NT2/D1 (cell line): ENCODE measurements at regions not wholly inside any gene's neighbourhood (a gene's known extent, or its start where the extent isn't known, plus 50 kb on each side); places are given as distances from the start of the nearest gene placed in this dataset.
A peak's percentile ranks its signal among the peaks of the same experiment; 100 is the strongest.

Experiments
- DNase-seq: peaks from one replicate; pipeline ENCODE4 v3.0.0-alpha.2; 2011; ENCODE audit warnings: low read depth, low spot score
- H3K27me3 ChIP-seq: 2 replicates; pipeline ENCODE4 v1.6.0; 2011; ENCODE audit warnings: mild to moderate bottlenecking; ENCODE audit not compliant: insufficient read length, insufficient read depth
- H3K36me3 ChIP-seq: 2 replicates; pipeline ENCODE4 v1.6.1; 2011; ENCODE audit warnings: mild to moderate bottlenecking, low read length, mixed read lengths; ENCODE audit not compliant: insufficient read depth, insufficient read length
- H3K4me1 ChIP-seq: 2 replicates; pipeline ENCODE4 v1.5.1; 2011; ENCODE audit not compliant: insufficient read depth, insufficient read length
- H3K4me3 ChIP-seq: 2 replicates; pipeline ENCODE4 v1.5.1; 2011; ENCODE audit warnings: low read depth; ENCODE audit not compliant: insufficient read length
- H3K9ac ChIP-seq: 2 replicates; pipeline ENCODE4 v1.6.0; 2011; ENCODE audit warnings: low read depth; ENCODE audit not compliant: insufficient read length
- H3K9me3 ChIP-seq: 2 replicates; pipeline ENCODE4 v1.5.1; 2011; ENCODE audit warnings: mild to moderate bottlenecking, low read length; ENCODE audit not compliant: insufficient read depth
- SUZ12 ChIP-seq: IDR thresholded peaks from 2 replicates; pipeline ENCODE4 v1.6.1; 2011; ENCODE audit not compliant: insufficient read length, insufficient read depth; ENCODE audit errors: extremely low read depth
- YY1 ChIP-seq: IDR thresholded peaks from 2 replicates; pipeline ENCODE4 v1.6.1; 2011; ENCODE audit not compliant: insufficient read length, insufficient read depth
- ZNF274 ChIP-seq: IDR thresholded peaks from 2 replicates; pipeline ENCODE4 v1.6.1; 2011; ENCODE audit warnings: mild to moderate bottlenecking, low read depth, low read length

- peaks cover 11% of the 10 kb centered on the region for H3K4me1 ChIP-seq
- no peaks in the 10 kb centered on the region for H3K27me3 ChIP-seq
- H3K36me3 ChIP-seq = no peaks in the 10 kb centered on the region
- H3K9ac ChIP-seq = peak overlapping the region; percentile 1
- H3K9me3 ChIP-seq = no peaks in the 10 kb centered on the region
- no peak for DNase-seq
- H3K4me3 ChIP-seq = no peak overlapping the region
- TF ChIP-seq YY1 = no peak
Measured at GRCh38 chr9:130766021-130766926, 68.8 kb upstream of the ABL1 start.

GRCh38 chr9:130766927-130767307 lies 68.1 kb upstream of the ABL1 start:
- H3K9me3 ChIP-seq = no peaks in the 10 kb centered on the region
- H3K27me3 ChIP-seq = no peaks in the 10 kb centered on the region
- TF ChIP-seq SUZ12 (no peak), YY1 (no peak), ZNF274 (no peak)
- no peak overlapping the region for H3K4me3 ChIP-seq
- no peaks in the 10 kb centered on the region for H3K36me3 ChIP-seq
- peaks cover 11% of the 10 kb centered on the region for H3K4me1 ChIP-seq
- DNase-seq = no peak
- peak overlapping the region; percentile 1 for H3K9ac ChIP-seq

DNA sequence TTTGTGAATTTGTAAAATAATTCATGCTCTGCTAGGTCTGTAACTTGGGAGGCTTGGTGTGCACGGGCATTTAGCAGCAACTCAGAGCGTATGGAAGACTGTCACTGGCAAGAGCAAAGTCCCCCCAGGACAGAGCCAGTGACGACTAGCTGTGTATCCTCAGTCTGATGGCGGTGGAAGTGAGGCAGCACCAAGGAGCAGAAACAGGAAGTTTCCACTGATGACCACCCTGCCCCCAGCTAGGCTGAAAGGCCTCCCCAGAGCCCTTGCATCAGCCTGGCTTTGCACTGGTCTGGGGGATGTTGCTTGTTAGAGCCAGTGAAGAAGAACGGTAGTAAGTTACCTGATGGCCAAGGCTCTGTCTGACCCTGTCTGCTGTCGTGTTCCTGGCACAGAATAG lies 66.8 kb upstream of the ABL1 start:
- TF ChIP-seq SUZ12 = no peak
- TF ChIP-seq ZNF274 = no peak
- no peak for TF ChIP-seq YY1
- Histone ChIP-seq H3K9ac (no peak overlapping the region), H3K27me3 (no peaks in the 10 kb centered on the region), H3K4me1 (peaks cover 11% of the 10 kb centered on the region), H3K36me3 (no peaks in the 10 kb centered on the region), H3K9me3 (no peaks in the 10 kb centered on the region), H3K4me3 (no peak overlapping the region)
- no peak for DNase-seq

GRCh38 chr9:130768891-130769403 lies 66.1 kb upstream of the ABL1 start:
- peaks cover 5% of the 10 kb centered on the region for H3K4me1 ChIP-seq
- no peak for TF ChIP-seq ZNF274
- no peak for TF ChIP-seq SUZ12
- no peak for TF ChIP-seq YY1
- H3K9me3 ChIP-seq = no peaks in the 10 kb centered on the region
- H3K36me3 ChIP-seq = no peaks in the 10 kb centered on the region
- H3K27me3 ChIP-seq = no peaks in the 10 kb centered on the region
- H3K9ac ChIP-seq = no peak overlapping the region
- H3K4me3 ChIP-seq = no peak overlapping the region
- no peak for DNase-seq

DNA sequence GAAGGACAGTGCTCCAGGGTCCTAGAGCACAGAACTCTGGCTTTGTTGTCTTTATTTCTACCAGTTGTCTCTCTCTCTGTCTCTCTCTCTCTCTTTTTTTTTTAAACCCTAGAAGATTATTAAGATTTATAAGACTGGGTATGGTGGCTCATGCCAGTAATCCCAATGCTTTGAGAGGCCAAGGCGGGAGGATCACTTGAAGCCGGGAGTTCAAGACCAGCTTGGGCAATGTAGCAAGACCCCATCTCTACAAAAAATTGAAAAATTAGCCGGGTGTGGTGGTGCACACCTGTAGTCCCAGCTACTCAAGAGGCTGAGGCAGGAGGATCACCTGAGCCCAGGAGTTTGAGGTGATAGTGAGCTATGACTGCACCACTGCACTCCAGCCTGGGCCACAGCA lies 65.0 kb upstream of the ABL1 start:
- peaks cover 5% of the 10 kb centered on the region; the same call in 1 of the 2 replicates for H3K9me3 ChIP-seq
- TF ChIP-seq SUZ12 (no peak), YY1 (no peak), ZNF274 (no peak)
- no peaks in the 10 kb centered on the region for H3K27me3 ChIP-seq
- H3K4me1 ChIP-seq = peaks cover 4% of the 10 kb centered on the region
- H3K36me3 ChIP-seq = no peaks in the 10 kb centered on the region
- no peak for DNase-seq
- H3K9ac ChIP-seq = no peak overlapping the region
- H3K4me3 ChIP-seq = no peak overlapping the region

- no peak for TF ChIP-seq SUZ12
- TF ChIP-seq YY1 = no peak
- TF ChIP-seq ZNF274 = no peak
Measured at GRCh38 chr9:130770679-130771442, 64.2 kb upstream of the ABL1 start.

DNA sequence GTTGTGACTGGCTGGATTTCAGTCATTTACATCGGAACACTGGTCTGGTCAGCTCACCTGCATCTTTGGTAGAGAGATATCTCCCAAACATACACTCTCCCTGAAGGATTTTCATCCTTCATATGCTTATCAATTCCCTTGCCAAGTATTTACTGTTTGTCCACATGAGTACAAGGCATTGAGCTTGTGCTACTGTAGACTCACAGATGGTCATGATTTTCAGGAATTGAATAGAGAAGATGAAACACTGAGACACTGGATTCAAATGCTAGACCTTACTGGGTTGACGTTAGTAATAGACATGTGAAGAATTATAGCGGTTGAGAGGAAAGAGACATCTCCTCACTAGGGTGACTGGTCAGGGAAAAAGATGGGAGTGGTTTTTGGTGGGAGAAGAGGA lies 62.9 kb upstream of the ABL1 start:
- Histone ChIP-seq H3K9ac (no peak overlapping the region), H3K9me3 (peaks cover 14% of the 10 kb centered on the region), H3K4me3 (no peak overlapping the region), H3K4me1 (no peaks in the 10 kb centered on the region), H3K27me3 (no peaks in the 10 kb centered on the region), H3K36me3 (no peaks in the 10 kb centered on the region)
- DNase-seq = no peak
- TF ChIP-seq SUZ12 (no peak), ZNF274 (no peak), YY1 (no peak)

More at GRCh38 chr9:130770679-130771442, 64.2 kb upstream of the ABL1 start:
- Histone ChIP-seq H3K36me3 (no peaks in the 10 kb centered on the region), H3K9ac (no peak overlapping the region), H3K4me3 (no peak overlapping the region), H3K9me3 (peaks cover 13% of the 10 kb centered on the region), H3K4me1 (peaks cover 4% of the 10 kb centered on the region), H3K27me3 (no peaks in the 10 kb centered on the region)
- peak; percentile 47 for DNase-seq
